HG03457 (cell line): ENCODE measurements at regions not wholly inside any gene's neighbourhood (a gene's known extent, or its start where the extent isn't known, plus 50 kb on each side); places are given as distances from the start of the nearest gene placed in this dataset.

ENCODE experiments used
- ATAC-seq: cut with Tn5 transposase; IDR thresholded peaks from one replicate; pipeline ENCODE4 v1.9.1; 2021; ENCODE audit warnings: moderate number of reproducible peaks; ENCODE audit not compliant: unreplicated experiment

- ATAC-seq, result no peak
These were observed 93.9 kb upstream of the AGR3 start for GRCh38 chr7:16975712-16976111.

- no peak for ATAC-seq
These were observed 96.8 kb upstream of the AGR3 start for GRCh38 chr7:16978358-16979244.

- ATAC-seq, result no peak
These were observed 98.8 kb upstream of the AGR3 start for GRCh38 chr7:16980539-16980938.

GRCh38 chr7:16982640-16983350, 101.0 kb upstream of the AGR3 start:
- no peak for ATAC-seq

- no peak for ATAC-seq
These were observed 102.6 kb upstream of the AGR3 start for GRCh38 chr7:16984375-16984774.

- ATAC-seq, result no peak
These were observed 103.8 kb upstream of the AGR3 start for GRCh38 chr7:16985621-16986020.

GRCh38 chr7:16986755-16987154, 105.0 kb upstream of the AGR3 start:
- no peak for ATAC-seq

- no peak for ATAC-seq
These were observed 108.1 kb upstream of the AGR3 start for GRCh38 chr7:16989811-16990413.

GRCh38 chr7:16991551-16991950, 109.8 kb upstream of the AGR3 start:
- no peak for ATAC-seq

- ATAC-seq, result no peak
These were observed 111.8 kb upstream of the AGR3 start for GRCh38 chr7:16993543-16993942.

GRCh38 chr7:16998481-16999051, 116.8 kb upstream of the AGR3 start:
- ATAC-seq, result no peak

- no peak for ATAC-seq
These were observed 117.9 kb upstream of the AGR3 start for GRCh38 chr7:16999541-17000267.

GRCh38 chr7:17005271-17005670, 123.5 kb upstream of the AGR3 start:
- ATAC-seq, result no peak

- no peak for ATAC-seq
These were observed 126.1 kb upstream of the AGR3 start for GRCh38 chr7:17007841-17008240.

GRCh38 chr7:17009007-17009719, 127.4 kb upstream of the AGR3 start:
- no peak for ATAC-seq

GRCh38 chr7:17009933-17010332, 128.2 kb upstream of the AGR3 start:
- ATAC-seq, result no peak

- ATAC-seq, result no peak
These were observed 129.0 kb upstream of the AGR3 start for GRCh38 chr7:17010637-17011300.

GRCh38 chr7:17013204-17013603, 131.4 kb upstream of the AGR3 start:
- ATAC-seq, result no peak

- no peak for ATAC-seq
These were observed 132.9 kb upstream of the AGR3 start for GRCh38 chr7:17014686-17015085.

- no peak for ATAC-seq
These were observed 133.8 kb upstream of the AGR3 start for GRCh38 chr7:17015598-17016031.
